Suprapubic skin (tissue), 4 donors: ENCODE measurements at regions not wholly inside any gene's neighbourhood (a gene's known extent, or its start where the extent isn't known, plus 50 kb on each side); places are given as distances from the start of the nearest gene placed in this dataset.

Source experiments
- POLR2A ChIP-seq, 2 donors: fragments of 450-650 bp; IDR thresholded peaks; one replicate each; pipeline ENCODE4 v1.6.1; 2017; ENCODE audit warnings: antibody characterized with exemption in 2 of 2, mild to moderate bottlenecking in 2 of 2, moderate library complexity in 2 of 2
- POLR2AphosphoS5 ChIP-seq, 3 donors: sonication (generic); formaldehyde crosslinking; IDR thresholded peaks; one replicate each; pipeline ENCODE4 v1.6.1; 2017; ENCODE audit warnings: antibody characterized with exemption in 3 of 3
- TF ChIP-seq, protein P1 (sequence below), 2 donors: fragments of 200-600 bp in 1 of 2; fragments of 450-650 bp in 1 of 2; sonication (generic) in 1 of 2; IDR thresholded peaks; one replicate each; pipeline ENCODE4 v1.5.1; 2016 to 2019; ENCODE audit warnings: antibody characterized with exemption in 2 of 2, mild to moderate bottlenecking in 1 of 2, moderate library complexity in 1 of 2

DNA sequence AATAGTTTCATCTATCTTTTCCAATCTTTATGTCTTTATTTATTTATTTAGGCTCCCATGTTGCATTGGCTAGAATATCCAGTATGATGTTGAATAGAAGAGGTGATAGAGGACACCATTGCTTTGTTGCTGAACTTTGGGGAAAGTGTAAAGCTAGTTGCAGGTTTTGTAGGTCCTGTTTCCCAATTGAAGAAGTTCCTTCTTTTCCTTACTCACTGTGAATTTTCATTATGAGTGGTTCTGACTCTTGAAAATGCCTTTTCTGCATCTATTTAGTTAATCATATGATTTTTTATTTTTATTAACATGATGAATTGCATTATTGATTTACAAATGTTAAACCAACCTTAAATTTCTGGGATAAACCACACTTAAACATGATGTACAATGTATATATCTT lies 58.9 kb upstream of the NR3C1 start:
- TF ChIP-seq, protein P1, sequence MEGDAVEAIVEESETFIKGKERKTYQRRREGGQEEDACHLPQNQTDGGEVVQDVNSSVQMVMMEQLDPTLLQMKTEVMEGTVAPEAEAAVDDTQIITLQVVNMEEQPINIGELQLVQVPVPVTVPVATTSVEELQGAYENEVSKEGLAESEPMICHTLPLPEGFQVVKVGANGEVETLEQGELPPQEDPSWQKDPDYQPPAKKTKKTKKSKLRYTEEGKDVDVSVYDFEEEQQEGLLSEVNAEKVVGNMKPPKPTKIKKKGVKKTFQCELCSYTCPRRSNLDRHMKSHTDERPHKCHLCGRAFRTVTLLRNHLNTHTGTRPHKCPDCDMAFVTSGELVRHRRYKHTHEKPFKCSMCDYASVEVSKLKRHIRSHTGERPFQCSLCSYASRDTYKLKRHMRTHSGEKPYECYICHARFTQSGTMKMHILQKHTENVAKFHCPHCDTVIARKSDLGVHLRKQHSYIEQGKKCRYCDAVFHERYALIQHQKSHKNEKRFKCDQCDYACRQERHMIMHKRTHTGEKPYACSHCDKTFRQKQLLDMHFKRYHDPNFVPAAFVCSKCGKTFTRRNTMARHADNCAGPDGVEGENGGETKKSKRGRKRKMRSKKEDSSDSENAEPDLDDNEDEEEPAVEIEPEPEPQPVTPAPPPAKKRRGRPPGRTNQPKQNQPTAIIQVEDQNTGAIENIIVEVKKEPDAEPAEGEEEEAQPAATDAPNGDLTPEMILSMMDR (IDR thresholded peaks at IDR 0.05) = no peak
- TF ChIP-seq POLR2AphosphoS5 (IDR thresholded peaks at IDR 0.05) (no peak), POLR2A (IDR thresholded peaks at IDR 0.05) (no peak)
